GM21576 (cell line): ENCODE measurements at regions not wholly inside any gene's neighbourhood (a gene's known extent, or its start where the extent isn't known, plus 50 kb on each side); places are given as distances from the start of the nearest gene placed in this dataset.

ENCODE experiments used
- ATAC-seq: cut with Tn5 transposase; IDR thresholded peaks from one replicate; pipeline ENCODE4 v1.9.1; 2021; ENCODE audit warnings: mild to moderate bottlenecking, moderate library complexity; ENCODE audit not compliant: unreplicated experiment

DNA sequence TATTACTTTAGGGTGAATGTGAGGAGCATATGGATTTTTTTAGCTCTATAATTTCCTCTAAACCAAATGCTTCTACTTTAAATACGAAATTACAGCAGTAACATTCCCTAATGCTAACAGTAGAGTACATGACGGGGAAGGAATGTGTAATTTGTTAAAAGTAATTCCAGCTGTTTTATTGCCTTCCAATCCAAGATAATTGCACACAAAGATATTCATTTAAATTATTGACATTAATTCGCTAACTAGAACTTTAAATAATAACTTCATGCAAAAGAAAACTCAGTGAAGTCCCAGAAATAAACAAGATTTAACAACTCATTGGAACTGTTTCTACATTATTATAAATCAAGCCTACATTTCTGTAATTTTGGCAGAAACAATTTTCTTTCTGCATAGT, 261.4 kb upstream of the CFAP20DC start:
- ATAC-seq = no peak

- ATAC-seq = no peak
Measured at GRCh38 chr3:59310736-59311135, 260.9 kb upstream of the CFAP20DC start.

GRCh38 chr3:59308684-59309083, 258.9 kb upstream of the CFAP20DC start:
- ATAC-seq = no peak

GRCh38 chr3:59308001-59308400, 258.2 kb upstream of the CFAP20DC start:
- ATAC-seq = no peak

GRCh38 chr3:59306436-59306835, 256.6 kb upstream of the CFAP20DC start:
- no peak for ATAC-seq

DNA sequence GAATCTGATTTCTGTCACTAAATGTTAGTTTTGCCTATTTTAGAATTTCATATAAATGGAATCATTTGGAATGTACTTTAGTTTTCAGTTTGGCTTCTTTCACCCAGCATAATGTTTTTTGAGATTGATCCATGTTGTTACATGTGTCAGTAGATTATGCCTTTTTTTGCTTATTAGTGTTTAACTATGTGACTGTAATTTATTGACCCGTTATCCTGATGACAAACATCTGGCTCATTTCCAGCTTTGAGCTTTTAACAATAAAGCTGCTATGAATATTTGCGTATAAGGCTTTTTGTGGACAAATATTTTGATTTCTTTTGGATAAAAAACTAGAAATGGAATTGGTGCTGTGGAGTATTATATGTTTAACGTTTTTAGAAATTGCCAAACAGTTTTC, 254.5 kb upstream of the CFAP20DC start:
- ATAC-seq = no peak

GRCh38 chr3:59303452-59303851, 253.6 kb upstream of the CFAP20DC start:
- no peak for ATAC-seq

DNA sequence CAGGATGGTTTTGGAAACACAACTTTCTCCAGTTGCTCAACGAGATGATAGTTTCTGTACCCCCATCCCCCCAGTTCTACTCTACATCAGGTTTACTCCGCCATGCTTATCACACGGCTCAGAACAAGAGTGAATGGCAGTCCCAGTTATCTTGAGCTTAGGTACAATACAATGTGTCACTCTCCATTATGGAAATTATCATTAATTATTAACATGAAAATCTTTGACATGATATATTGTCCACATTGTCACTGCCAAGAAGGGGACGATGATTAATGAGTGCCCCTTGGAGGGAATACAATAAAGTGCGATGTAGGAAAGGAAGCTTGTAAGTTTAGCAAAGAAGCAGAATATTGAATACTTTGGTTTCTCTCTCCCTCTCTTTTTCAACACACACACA, 252.6 kb upstream of the CFAP20DC start:
- ATAC-seq = no peak

- no peak for ATAC-seq
Measured at GRCh38 chr3:59300733-59301132, 250.9 kb upstream of the CFAP20DC start.

- no peak for ATAC-seq
Measured at GRCh38 chr3:59299561-59299960, 249.7 kb upstream of the CFAP20DC start.

DNA sequence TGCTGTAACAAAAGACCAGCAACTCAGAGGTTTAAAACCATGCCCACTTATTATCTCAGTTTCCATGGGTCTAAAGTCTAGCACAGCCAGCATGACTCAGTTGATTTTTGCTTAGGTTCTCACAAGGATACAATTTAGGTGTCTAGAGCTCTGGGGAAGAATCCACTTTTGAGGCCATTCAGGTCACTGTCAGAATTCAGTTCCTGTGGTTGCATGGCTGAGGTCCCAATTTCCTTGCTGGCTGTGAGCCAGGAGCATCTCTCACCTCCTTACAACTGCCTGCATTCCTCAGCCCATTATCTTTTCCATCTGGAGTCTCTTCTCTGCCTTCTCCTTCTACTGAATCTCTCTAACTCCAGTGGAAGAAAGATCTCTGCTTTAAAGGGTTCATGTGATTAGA, 240.5 kb upstream of the CFAP20DC start:
- no peak for ATAC-seq

DNA sequence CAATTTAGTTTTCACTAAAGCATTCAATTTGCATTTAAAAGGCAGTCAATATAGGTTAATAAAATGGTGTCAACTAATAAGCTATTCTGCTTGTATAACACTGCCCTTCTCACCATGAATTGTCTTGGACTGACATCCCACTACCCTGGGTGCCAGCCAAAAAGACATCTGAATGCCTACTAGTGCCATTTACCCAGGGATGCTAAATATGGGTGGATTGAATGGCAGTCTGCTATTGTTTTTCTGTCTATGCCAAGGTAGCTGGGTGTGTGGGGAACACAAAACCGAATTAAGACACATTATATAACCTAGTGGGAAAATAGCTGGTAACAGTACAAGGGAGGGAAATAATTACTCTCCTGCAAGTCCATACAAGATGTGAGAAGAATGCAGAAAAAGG, 240.0 kb upstream of the CFAP20DC start:
- ATAC-seq = no peak

- no peak for ATAC-seq
Measured at GRCh38 chr3:59288951-59289350, 239.1 kb upstream of the CFAP20DC start.

DNA sequence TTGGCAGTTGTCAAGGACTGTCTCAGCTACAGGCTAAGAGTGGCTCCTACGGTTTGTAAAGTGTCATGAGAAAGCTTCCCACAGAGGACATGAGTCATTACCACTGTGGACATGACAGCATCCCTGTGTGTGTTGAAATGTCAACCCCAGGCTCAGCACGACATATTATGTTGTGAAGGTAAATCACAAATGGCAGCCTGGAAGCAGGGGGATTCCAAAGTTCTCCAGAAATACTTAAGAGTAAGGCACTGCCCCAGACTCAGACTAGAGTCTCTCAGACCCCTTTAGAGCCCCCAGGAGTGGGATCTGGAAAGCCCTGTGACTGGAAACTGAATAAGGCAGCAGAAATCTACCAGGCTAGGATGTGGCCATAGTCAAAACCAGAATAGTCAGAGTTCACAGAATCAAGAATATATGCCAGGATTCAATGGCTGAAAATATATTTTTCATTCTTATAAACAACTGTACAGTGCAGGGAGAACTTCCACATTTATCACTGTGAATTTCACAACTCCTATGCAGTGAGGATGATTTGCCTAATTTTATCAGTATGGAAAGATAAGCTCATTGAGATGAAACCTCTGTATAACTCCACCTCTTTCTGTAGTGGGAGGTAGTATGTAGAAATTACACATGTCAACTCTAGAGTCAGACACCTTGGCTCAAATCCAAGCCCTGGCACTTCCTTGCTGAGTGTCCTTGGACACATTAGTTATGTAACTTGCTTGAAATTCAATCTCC, 237.1 kb upstream of the CFAP20DC start:
- no peak for ATAC-seq

GRCh38 chr3:59285560-59285959, 235.7 kb upstream of the CFAP20DC start:
- ATAC-seq = no peak

DNA sequence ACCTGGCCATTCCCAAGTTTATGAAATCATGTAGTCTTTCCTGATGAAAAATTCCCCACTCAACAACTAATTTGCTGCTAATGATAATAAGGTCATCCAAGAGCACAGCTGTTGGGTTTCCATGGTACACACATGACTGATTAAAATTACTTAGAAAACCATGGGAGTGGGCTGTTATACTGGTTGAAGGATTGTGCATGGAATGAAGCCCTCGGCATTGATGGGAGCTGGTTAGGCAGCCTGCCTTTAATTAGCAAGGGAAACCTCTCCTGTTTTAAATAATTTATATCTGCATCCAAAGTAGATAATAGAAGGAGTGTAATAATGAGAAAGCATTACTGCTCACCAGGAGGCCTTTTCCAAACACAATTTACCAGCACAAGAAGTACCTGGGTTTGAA, 235.1 kb upstream of the CFAP20DC start:
- ATAC-seq = no peak

- ATAC-seq = no peak
Measured at GRCh38 chr3:59280113-59280512, 230.3 kb upstream of the CFAP20DC start.

- no peak for ATAC-seq
Measured at GRCh38 chr3:59277816-59278215, 228.0 kb upstream of the CFAP20DC start.

DNA sequence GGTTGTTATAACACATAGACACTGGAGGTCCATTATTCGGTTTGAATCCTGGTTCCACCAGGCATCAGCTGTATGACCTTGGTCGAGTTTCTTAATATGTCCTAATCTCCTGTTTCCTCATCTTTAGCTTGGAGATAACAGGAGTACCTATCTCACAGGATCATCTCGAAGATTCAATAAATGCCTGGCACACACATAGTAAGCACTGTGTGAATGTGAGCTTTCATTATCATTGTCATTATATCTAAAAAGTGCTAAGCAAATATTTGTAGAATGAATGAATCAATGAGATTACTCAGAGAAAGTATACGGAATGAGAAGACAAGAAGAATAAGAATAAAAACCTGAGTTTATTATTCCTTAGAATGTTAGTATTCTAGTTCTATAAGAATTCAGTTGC, 227.4 kb upstream of the CFAP20DC start:
- ATAC-seq = no peak

GRCh38 chr3:59273976-59274375, 224.2 kb upstream of the CFAP20DC start:
- ATAC-seq = no peak

GRCh38 chr3:59271971-59272370, 222.1 kb upstream of the CFAP20DC start:
- ATAC-seq = no peak

GRCh38 chr3:59270921-59271320, 221.1 kb upstream of the CFAP20DC start:
- ATAC-seq = no peak

DNA sequence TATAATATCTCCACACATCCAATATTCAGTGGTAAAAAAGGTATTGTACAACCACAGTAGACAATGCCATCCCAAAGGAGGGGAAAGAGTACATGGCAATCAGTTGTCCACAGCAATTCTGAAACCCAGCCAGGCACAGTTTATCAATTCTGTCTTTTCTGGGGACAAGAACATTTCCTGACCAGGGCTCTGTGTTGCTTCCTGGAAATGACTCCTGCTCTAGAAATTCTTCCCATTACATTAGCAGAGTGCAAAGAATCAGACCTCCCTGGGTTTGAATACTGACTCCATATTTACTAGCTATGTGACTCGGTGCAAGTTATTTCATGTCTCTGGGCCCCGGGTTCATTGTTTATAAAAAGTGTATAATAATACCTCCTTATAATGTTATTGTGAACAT, 220.4 kb upstream of the CFAP20DC start:
- ATAC-seq = no peak
